CD14-positive monocyte (primary cell): ENCODE measurements at regions not wholly inside any gene's neighbourhood (a gene's known extent, or its start where the extent isn't known, plus 50 kb on each side); places are given as distances from the start of the nearest gene placed in this dataset.

Experiments
- DNase-seq, 3 donors: peaks; one replicate each; pipeline ENCODE4 v3.0.0-alpha.2; 2011 to 2022
- H2AFZ ChIP-seq: 2 replicates; pipeline ENCODE4 v1.6.0; 2012; ENCODE audit warnings: mild to moderate bottlenecking, low read depth, low read length, inconsistent platforms; ENCODE audit not compliant: insufficient read depth, poor library complexity, severe bottlenecking
- H3K27ac ChIP-seq, 2 donors: 1 replicate in 1 of 2; 2 replicates in 1 of 2; pipeline ENCODE4 v1.5.1; 2012 to 2013; ENCODE audit warnings: low read length in 2 of 2, control low read depth in 1 of 2, inconsistent platforms in 1 of 2, low read depth in 1 of 2, mild to moderate bottlenecking in 1 of 2
- H3K27me3 ChIP-seq, 2 donors: one replicate each; pipeline versions ENCODE4 v1.6.0 to v1.6.1; 2011 to 2013; ENCODE audit warnings: low read length in 2 of 2; ENCODE audit not compliant: control insufficient read depth in 2 of 2, insufficient read depth in 2 of 2
- H3K36me3 ChIP-seq, 2 donors: replicated peaks in 1 of 2; 1 replicate in 1 of 2; 2 replicates in 1 of 2; pipeline versions ENCODE4 v1.5.1 to v1.6.1; 2012 to 2013; ENCODE audit warnings: low read length in 2 of 2, control low read depth in 1 of 2, inconsistent platforms in 1 of 2, mild to moderate bottlenecking in 1 of 2; ENCODE audit not compliant: insufficient read depth in 2 of 2, control insufficient read depth in 1 of 2
- H3K4me1 ChIP-seq, 2 donors: 1 replicate in 1 of 2; 2 replicates in 1 of 2; pipeline versions ENCODE4 v1.5.1 to v1.6.1; 2012 to 2013; ENCODE audit warnings: low read length in 2 of 2, control low read depth in 1 of 2, inconsistent platforms in 1 of 2, mild to moderate bottlenecking in 1 of 2, moderate library complexity in 1 of 2; ENCODE audit not compliant: insufficient read depth in 2 of 2, control insufficient read depth in 1 of 2
- H3K4me2 ChIP-seq: replicated peaks from 2 replicates; pipeline ENCODE3; 2012; ENCODE audit warnings: low read length, moderate library complexity, mild to moderate bottlenecking; ENCODE audit not compliant: poor library complexity, severe bottlenecking; ENCODE audit errors: extremely low read depth
- H3K4me3 ChIP-seq, 3 experiments: fragments of 200-600 bp in 1 of 3; sonication (generic) in 1 of 3; replicated peaks in 1 of 3; 1 replicate in 2 of 3; 2 replicates in 1 of 3; pipeline ENCODE4 v1.5.1; 2011 to 2013; ENCODE audit warnings: low read length in 3 of 3, mild to moderate bottlenecking in 3 of 3, control low read depth in 2 of 3, low read depth in 2 of 3, inconsistent platforms in 1 of 3, moderate library complexity in 1 of 3
- H3K79me2 ChIP-seq: 2 replicates; pipeline ENCODE4 v1.6.0; 2012; ENCODE audit warnings: mild to moderate bottlenecking, control low read depth, inconsistent platforms, low read length, moderate library complexity; ENCODE audit not compliant: insufficient read depth
- H3K9ac ChIP-seq: 2 replicates; pipeline ENCODE4 v1.6.0; 2017; ENCODE audit warnings: low read length, mild to moderate bottlenecking; ENCODE audit not compliant: insufficient read depth, poor library complexity, severe bottlenecking
- H3K9me3 ChIP-seq, 2 donors: replicated peaks in 1 of 2; 1 replicate in 1 of 2; 2 replicates in 1 of 2; pipeline versions ENCODE4 v1.5.1 to v1.6.1; 2012 to 2013; ENCODE audit warnings: low read length in 2 of 2, control low read depth in 1 of 2; ENCODE audit not compliant: control insufficient read depth in 1 of 2, insufficient read depth in 1 of 2
- H4K20me1 ChIP-seq: 2 replicates; pipeline ENCODE4 v1.6.0; 2012; ENCODE audit warnings: mild to moderate bottlenecking, low read length, control low read depth, moderate library complexity; ENCODE audit not compliant: insufficient read depth
- H3K27ac Mint-ChIP-seq, 7 donors: one replicate each; pipeline ENCODE4 v1.8.0; 2020; ENCODE audit warnings: mild to moderate bottlenecking in 7 of 7, mixed read lengths in 7 of 7, moderate library complexity in 6 of 7, inconsistent platforms in 2 of 7
- H3K27me3 Mint-ChIP-seq, 3 donors: one replicate each; pipeline ENCODE4 v1.8.0; 2021 to 2022; ENCODE audit warnings: low read depth in 3 of 3, mild to moderate bottlenecking in 3 of 3, mixed read lengths in 3 of 3, moderate library complexity in 3 of 3, inconsistent platforms in 1 of 3
- H3K36me3 Mint-ChIP-seq, 2 donors: one replicate each; pipeline ENCODE4 v1.8.0; 2020; ENCODE audit warnings: mixed read lengths in 2 of 2, inconsistent platforms in 1 of 2, mild to moderate bottlenecking in 1 of 2
- H3K4me1 Mint-ChIP-seq: one replicate; pipeline ENCODE4 v1.8.0; 2020; ENCODE audit warnings: mild to moderate bottlenecking, mixed read lengths
- H3K4me3 Mint-ChIP-seq, 2 donors: one replicate each; pipeline ENCODE4 v1.8.0; 2020; ENCODE audit warnings: mild to moderate bottlenecking in 2 of 2, mixed read lengths in 2 of 2, moderate library complexity in 1 of 2
- H3K9me3 Mint-ChIP-seq, 7 donors: one replicate each; pipeline ENCODE4 v1.8.0; 2020 to 2022; ENCODE audit warnings: mixed read lengths in 7 of 7, mild to moderate bottlenecking in 6 of 7, moderate library complexity in 6 of 7, inconsistent platforms in 2 of 7
- WGBS: methylation state at CpG from one replicate; pipeline ENCODE4 v1.1.5; 2013; ENCODE audit warnings: missing lambda C conversion rate; ENCODE audit not compliant: insufficient coverage; 5-methylcytosine and 5-hydroxymethylcytosine counted together
- intact Hi-C, 2 donors: fragments of 100-400 bp; cut with micrococcal nuclease; formaldehyde crosslinking; loops; one replicate each; pipeline versions ENCODE4 v1.15.0 to v1.15.1; 2023
- TF ChIP-seq, protein P1 (sequence below): fragments of 200-600 bp; IDR thresholded peaks from one replicate; pipeline ENCODE4 v1.8.0; 2022; ENCODE audit warnings: antibody characterized with exemption, mild to moderate bottlenecking

DNA sequence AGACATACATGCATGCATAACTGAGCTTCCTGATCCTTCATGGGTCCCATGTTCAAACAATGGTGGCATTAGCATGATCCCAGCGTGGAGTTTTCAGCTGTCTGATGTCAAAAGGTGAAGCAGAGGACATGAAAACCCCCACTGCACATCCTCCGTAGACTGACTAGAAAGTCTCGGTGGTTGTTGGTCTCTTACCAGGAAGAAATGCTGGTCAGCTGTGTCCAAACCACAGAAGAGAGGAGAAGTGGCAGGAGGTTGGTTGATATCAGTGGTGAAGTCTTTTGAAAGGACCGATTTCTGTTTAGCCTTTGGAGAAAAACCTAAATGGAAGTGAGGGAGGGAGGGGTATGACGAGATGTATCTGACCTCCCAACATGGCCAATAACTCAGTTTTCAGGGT is 201.9 kb downstream of the SPATA18 start:
- no peak overlapping the region for H3K27ac Mint-ChIP-seq
- no peaks in the 10 kb centered on the region for H3K4me1 Mint-ChIP-seq
- no peaks in the 10 kb centered on the region for H3K27me3 ChIP-seq
- intact Hi-C loops, result no loop called here
- no peak overlapping the region for H3K27ac ChIP-seq
- H4K20me1 ChIP-seq, result no peaks in the 10 kb centered on the region
- H3K4me3 ChIP-seq, result no peak overlapping the region
- H3K9me3 ChIP-seq, result peaks cover 19 to 22% of the 10 kb centered on the region in 2 donors
- no peak overlapping the region for H3K4me3 Mint-ChIP-seq
- H3K4me1 ChIP-seq, result no peaks in the 10 kb centered on the region
- no peaks in the 10 kb centered on the region for H3K79me2 ChIP-seq
- no peak for DNase-seq
- WGBS, result 80% methylated on average over 1 of the region's 5 CpGs
- peaks cover 8 to 24% (median 17%) of the 10 kb centered on the region in 7 donors for H3K9me3 Mint-ChIP-seq
- TF ChIP-seq, protein P1, sequence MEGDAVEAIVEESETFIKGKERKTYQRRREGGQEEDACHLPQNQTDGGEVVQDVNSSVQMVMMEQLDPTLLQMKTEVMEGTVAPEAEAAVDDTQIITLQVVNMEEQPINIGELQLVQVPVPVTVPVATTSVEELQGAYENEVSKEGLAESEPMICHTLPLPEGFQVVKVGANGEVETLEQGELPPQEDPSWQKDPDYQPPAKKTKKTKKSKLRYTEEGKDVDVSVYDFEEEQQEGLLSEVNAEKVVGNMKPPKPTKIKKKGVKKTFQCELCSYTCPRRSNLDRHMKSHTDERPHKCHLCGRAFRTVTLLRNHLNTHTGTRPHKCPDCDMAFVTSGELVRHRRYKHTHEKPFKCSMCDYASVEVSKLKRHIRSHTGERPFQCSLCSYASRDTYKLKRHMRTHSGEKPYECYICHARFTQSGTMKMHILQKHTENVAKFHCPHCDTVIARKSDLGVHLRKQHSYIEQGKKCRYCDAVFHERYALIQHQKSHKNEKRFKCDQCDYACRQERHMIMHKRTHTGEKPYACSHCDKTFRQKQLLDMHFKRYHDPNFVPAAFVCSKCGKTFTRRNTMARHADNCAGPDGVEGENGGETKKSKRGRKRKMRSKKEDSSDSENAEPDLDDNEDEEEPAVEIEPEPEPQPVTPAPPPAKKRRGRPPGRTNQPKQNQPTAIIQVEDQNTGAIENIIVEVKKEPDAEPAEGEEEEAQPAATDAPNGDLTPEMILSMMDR, result no peak
- peaks cover 0 to 2% (median 1%) of the 10 kb centered on the region in 3 donors for H3K27me3 Mint-ChIP-seq
- H3K36me3 Mint-ChIP-seq, result no peaks in the 10 kb centered on the region
- no peak overlapping the region for H3K9ac ChIP-seq
- no peak overlapping the region for H2AFZ ChIP-seq
- H3K36me3 ChIP-seq, result no peaks in the 10 kb centered on the region
- no peak overlapping the region for H3K4me2 ChIP-seq

DNA sequence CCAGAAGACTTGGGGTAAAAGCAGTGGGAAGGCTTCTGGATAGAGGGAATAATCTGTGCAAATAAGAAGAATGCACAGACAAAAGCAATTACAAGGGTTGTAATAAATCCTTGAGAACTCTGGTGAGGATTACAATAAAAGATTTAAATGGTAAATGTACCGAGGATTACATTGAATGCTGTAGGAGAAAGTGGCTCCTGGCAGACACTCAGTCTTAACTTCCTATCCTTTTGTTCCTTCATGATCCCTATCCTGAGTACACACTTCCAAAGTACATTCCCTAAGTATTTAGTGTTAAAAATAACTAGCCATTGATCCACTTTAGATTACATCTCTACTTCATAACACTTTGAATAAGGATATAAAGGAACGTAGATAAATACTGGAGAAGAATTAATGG is 205.4 kb downstream of the SPATA18 start:
- Histone ChIP-seq H3K4me3 (no peak overlapping the region), H2AFZ (no peak overlapping the region), H3K79me2 (no peaks in the 10 kb centered on the region), H3K9me3 (peaks cover 17% of the 10 kb centered on the region in 2 donors), H3K36me3 (no peaks in the 10 kb centered on the region), H3K27ac (no peak overlapping the region), H3K4me2 (no peak overlapping the region), H3K9ac (no peak overlapping the region), H3K4me1 (no peaks in the 10 kb centered on the region), H3K27me3 (no peaks in the 10 kb centered on the region), H4K20me1 (no peaks in the 10 kb centered on the region)
- H3K4me1 Mint-ChIP-seq, result no peaks in the 10 kb centered on the region
- H3K9me3 Mint-ChIP-seq, result peaks cover 8 to 24% (median 12%) of the 10 kb centered on the region in 7 donors
- peaks cover 0 to 2% (median 1%) of the 10 kb centered on the region in 3 donors for H3K27me3 Mint-ChIP-seq
- intact Hi-C loops, result no loop called here
- no CpG with 5 or more reads among the region's 2 CpGs for WGBS
- DNase-seq, result no peak
- H3K4me3 Mint-ChIP-seq, result no peak overlapping the region
- H3K36me3 Mint-ChIP-seq, result no peaks in the 10 kb centered on the region
- H3K27ac Mint-ChIP-seq, result no peak overlapping the region
- TF ChIP-seq, protein P1, result no peak
